Esophagus muscularis mucosa (tissue), 3 donors: ENCODE measurements at regions not wholly inside any gene's neighbourhood (a gene's known extent, or its start where the extent isn't known, plus 50 kb on each side); places are given as distances from the start of the nearest gene placed in this dataset.

ENCODE experiments used
- POLR2A ChIP-seq: fragments of 450-650 bp; IDR thresholded peaks from one replicate; pipeline ENCODE4 v1.6.1; 2017; ENCODE audit warnings: antibody characterized with exemption, moderate library complexity, mild to moderate bottlenecking, low read depth
- POLR2AphosphoS5 ChIP-seq, 2 donors: sonication (generic); formaldehyde crosslinking; IDR thresholded peaks; one replicate each; pipeline ENCODE4 v1.6.1; 2017; ENCODE audit warnings: antibody characterized with exemption in 2 of 2
- TF ChIP-seq, protein P1 (sequence below), 3 experiments: fragments of 200-600 bp in 2 of 3; fragments of 450-650 bp in 1 of 3; sonication (generic) in 2 of 3; IDR thresholded peaks; one replicate each; pipeline ENCODE4 v1.5.1; 2017 to 2019; ENCODE audit warnings: antibody characterized with exemption in 3 of 3, mild to moderate bottlenecking in 2 of 3, moderate library complexity in 1 of 3

- TF ChIP-seq, protein P1, sequence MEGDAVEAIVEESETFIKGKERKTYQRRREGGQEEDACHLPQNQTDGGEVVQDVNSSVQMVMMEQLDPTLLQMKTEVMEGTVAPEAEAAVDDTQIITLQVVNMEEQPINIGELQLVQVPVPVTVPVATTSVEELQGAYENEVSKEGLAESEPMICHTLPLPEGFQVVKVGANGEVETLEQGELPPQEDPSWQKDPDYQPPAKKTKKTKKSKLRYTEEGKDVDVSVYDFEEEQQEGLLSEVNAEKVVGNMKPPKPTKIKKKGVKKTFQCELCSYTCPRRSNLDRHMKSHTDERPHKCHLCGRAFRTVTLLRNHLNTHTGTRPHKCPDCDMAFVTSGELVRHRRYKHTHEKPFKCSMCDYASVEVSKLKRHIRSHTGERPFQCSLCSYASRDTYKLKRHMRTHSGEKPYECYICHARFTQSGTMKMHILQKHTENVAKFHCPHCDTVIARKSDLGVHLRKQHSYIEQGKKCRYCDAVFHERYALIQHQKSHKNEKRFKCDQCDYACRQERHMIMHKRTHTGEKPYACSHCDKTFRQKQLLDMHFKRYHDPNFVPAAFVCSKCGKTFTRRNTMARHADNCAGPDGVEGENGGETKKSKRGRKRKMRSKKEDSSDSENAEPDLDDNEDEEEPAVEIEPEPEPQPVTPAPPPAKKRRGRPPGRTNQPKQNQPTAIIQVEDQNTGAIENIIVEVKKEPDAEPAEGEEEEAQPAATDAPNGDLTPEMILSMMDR (IDR thresholded peaks at IDR 0.05) = no peak
- TF ChIP-seq POLR2A = no peak
- no peak for TF ChIP-seq POLR2AphosphoS5 (IDR thresholded peaks at IDR 0.05)
These were observed 103.3 kb upstream of the FGGY start for GRCh38 chr1:59193443-59194093.
